ENCODE measurements at regions not wholly inside any gene's neighbourhood (a gene's known extent, or its start where the extent isn't known, plus 50 kb on each side); places are given as distances from the start of the nearest gene placed in this dataset.
A peak's percentile ranks its signal among the peaks of the same experiment; 100 is the strongest.
"Not testable (repeated sequence)": the region's sequence is repeated elsewhere in the genome, so short reads cannot be mapped to it uniquely, and the experiment has no call there.

DNA sequence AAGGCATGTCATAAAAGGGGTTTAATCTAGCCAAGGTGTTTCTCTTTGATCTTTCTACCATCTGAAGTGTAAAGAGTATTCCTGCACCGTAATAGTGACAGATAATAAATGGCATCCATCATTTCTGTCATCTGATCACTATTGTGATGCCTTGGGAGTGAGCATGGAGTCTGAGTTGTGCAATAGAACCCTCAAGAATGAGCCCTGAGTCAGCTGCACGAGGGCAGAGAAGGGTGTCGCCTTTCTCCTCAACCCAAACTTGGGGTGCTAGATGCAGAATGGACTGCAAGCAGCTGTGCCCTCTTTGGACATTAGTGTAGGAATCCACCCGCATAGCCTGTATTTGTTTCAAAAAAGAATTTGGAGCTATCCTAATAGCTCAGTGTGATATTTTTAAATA is 115.2 kb downstream of the ZNF37A start:
- no peak for DNase-seq

DNA sequence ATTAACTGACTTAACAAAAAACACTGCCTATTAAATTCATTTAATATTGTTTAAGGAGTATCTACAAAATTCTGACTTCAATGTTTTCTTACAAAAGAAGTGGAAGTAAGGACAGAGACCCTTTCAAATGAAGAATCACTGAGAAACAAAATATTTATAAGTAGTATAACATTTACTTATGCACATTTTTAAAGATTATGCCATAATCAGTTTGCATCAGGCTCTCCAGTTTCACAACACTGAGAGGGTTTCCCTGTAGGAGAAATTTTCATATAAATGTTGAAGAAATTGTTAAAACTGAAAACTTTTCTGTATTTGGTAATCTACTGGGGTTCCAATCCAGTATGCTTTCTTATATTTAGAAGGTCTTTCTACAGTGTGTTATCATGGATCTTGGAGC is 115.6 kb downstream of the ZNF37A start:
- DNase-seq = not testable (repeated sequence)

DNA sequence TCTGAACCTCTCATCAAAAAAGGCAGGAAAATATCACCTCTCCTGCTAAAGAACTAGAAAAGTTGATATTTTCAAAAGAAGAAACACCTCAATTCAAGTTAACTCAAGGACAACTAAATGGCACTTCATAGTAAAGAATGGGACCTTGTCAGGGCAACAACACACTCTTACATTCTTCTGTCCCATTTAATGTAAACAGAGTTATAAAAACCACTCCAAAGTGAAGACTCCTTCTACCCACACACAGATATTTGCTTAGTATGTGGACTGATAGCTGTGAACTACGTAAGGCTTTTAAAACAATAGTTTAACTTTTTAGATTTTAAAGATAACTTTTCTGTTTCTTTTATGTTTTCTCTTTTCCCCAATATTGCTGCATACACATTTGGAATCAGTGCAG is 118.3 kb downstream of the ZNF37A start:
- no peak for DNase-seq

DNA sequence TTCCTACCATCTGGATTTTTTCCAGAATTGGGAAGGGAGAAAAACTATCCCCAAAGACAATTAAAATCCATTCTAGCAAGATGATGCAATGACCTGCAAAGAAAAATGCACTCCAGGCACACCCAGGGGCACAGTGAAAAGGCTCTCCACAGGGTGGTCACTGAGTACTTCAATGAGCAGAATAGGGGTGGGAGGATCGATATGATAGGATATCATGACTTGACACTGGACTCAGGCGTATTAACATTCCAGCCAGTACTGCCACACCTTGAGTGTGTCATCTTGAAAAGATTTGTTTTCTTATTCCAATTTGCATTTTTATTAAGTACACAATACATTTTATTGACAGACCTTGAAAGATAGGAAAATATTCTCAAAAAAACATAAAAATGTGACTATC is 132.2 kb downstream of the ZNF37A start:
- no peak for DNase-seq

DNA sequence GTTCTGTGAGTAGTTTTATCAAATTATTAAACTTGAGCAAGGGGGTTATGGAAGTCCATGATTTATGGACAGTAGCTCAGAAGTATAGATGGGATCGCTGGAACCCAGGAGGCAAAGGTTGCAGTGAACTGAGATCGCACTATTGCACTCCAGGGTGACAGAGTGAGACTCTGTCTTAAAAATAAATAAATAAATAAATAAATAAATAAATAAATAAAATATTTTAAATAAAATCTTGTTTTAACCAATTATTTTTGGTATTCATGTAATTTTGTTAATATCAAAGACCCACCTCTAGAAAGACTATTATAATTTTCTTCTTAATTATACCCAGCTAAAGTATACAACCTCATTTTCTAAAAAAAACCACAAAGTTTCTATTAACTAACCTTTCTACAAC is 134.3 kb downstream of the ZNF37A start:
- no peak for DNase-seq

DNA sequence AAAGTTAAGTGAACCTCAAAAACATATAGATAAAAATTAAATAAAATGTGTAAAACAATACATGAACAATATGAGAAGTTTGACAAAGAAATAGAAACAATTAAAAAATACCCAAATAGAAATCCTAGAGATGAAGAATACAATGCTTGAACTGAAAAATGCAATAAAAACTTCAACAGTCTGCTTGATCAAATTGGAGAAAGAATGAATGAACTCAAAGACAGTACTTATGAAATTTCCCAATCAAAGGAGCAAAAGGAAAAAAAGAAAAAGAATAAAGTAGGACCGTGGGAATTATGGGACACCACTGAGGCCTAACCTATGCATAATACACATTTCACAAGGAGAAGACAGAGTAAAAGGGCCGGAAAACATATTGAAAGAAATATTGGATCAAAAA is 144.3 kb downstream of the ZNF37A start:
- not testable (repeated sequence) for DNase-seq

DNA sequence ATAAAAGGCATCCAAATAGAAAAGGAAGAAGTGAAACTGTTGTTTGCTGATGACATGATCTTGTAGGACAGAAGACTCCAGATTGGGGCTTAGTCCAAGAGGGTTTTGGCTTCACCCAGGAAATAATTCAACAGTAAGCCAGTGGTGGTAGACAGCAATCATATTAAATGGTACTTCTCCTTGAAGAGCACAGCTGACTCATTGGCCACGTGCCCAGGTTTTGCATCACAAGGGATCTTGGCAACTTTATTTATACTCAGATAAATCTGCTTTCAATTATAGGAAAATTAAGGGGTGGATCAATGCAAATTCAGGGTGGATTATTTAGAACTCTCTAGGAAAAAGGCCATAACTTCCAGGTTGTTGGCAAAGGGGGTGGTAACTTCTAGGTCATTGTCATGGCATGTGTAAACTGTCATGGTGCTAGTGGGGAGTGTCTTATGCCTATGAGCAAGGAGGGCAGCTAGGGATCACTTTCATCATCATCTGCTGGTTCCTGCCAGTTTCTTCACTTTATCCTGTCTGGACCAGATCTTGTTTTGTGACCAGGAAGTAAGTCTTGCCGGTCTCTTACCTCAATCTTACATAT is 148.0 kb downstream of the ZNF37A start:
- not testable (repeated sequence) for DNase-seq

DNA sequence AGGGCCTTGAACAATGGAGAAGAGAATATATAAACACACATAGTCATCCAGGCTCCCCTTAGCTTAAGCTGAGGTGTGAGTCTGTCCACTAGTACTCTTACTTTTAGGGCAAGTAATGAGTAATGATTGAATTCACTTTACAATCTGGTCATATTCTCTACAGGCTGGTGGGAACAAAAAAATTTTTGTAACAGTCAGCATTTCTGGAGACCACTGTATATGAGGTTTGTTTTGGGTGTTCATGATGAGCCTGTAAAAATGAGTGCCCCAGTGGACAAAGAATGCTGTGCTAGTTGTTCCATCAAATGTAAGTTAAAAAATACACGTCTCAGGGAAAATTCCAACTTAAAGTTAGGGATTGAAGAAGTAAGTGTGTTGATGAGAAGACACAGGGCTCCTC is 154.0 kb downstream of the ZNF37A start:
- not testable (repeated sequence) for DNase-seq

DNA sequence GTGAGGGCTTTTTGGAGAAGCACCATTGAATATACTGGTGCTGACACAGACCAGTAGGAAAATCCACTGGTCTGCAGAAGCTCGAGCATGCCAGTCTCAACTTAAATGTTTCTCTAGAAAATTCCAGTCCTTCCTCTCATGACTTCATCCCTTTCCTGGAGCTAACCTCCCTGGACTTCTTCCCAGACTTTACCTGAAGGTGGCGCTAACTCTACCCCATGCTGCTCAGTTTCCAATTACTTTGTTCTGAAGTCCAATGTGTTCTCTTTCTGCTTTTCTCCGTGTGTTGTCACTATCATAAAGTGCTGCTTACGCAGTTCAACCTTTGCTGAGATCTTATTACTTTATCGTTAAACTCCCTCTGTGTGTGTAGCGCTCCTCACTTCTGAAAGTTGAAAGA is 158.4 kb downstream of the ZNF37A start:
- DNase-seq = not testable (repeated sequence)

DNA sequence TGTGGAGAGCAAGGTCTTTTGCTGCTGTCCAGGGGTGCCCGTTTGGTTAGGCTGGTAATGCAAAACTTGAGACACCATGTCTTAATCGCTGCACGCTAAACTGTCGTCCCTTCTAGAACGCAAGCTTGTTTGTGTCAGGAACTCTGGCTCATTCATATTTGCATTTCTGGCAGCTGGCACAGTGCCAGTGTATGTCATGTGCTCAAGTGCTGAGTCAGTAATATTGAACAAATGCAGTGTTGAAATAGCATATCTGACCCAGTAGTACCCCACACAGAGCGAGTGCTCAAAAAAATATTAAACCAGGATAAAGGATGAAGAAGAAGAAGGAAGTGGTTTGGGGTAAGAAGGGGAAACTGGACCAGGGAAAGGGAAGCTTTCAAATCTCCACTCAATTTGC is 173.4 kb downstream of the ZNF37A start:
- DNase-seq = not testable (repeated sequence)

DNA sequence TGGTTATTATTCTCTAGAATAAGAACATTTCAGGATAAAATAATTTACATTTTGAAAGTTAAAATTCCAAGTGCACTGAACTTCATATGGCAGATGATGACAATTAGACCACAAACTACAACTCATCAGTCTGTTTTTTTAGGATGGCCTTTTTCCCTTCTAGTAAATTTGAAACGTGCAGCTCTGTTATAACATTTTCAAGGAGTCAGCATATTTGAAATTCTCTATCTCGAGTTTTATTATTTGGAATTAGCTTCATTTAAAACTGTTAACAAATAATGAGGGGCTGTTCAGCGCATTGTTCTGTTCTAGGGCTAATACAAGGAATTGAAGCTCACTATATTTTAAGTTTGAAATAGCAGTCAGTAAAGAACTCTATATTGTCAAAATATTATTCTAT is 176.9 kb downstream of the ZNF37A start:
- DNase-seq = not testable (repeated sequence)

DNA sequence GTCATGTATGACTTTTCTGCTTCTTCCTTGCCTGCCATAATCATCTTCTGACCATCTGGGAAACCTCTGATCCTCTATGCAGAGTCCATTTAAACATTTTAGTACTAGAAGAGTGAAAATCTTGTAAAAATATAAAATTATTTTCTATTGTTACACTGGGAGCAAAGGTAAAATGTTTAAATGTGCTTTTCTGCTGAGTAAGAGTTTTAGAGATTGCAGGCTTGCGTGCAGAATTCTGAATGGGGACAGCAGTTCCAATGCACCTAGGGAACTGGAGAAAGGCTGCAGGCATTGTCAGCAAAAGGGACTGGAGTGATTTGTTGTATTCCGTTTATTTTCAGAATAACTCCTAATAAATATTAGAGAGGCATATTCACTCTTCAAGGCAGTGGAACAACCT is 180.7 kb downstream of the ZNF37A start:
- not testable (repeated sequence) for DNase-seq

DNA sequence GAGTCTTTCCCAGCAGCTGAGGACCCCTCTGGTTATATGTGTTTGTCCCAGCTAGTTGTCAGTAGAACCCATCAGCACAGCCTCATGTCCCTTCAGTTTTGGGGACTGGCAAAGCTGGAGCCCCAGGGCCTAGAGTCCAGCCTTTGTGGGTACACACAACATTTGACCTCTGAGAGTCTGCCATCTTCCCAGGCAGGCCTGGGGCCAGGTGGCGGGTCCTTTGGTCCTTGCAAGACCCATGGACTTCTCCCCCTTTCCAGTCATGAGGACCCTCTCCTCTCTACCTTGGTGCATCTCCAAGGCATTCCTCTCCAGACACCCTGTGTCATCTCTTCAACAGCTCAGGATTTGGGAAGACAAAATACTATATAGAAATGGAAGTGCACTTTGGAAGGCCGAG is 198.4 kb downstream of the ZNF37A start:
- DNase-seq = not testable (repeated sequence)

DNA sequence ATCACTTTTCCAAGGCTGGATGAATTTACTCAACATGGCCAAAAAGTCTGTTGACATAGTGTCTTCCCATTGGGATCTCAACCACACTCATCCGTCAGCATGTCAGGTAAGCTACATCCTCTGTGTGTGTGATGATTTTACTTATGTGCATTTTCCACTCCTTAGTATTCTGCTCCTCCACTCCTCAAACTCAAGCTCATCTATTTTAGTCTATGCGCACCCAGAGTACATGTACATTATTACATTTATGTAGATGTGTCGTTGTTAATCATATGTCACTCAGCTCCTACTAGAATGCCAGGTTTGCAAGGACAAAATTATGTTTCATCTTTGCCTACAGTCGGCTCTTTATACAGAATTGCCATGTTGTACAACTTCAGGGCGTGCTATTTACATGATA is 216.0 kb downstream of the ZNF37A start:
- not testable (repeated sequence) for DNase-seq

DNA sequence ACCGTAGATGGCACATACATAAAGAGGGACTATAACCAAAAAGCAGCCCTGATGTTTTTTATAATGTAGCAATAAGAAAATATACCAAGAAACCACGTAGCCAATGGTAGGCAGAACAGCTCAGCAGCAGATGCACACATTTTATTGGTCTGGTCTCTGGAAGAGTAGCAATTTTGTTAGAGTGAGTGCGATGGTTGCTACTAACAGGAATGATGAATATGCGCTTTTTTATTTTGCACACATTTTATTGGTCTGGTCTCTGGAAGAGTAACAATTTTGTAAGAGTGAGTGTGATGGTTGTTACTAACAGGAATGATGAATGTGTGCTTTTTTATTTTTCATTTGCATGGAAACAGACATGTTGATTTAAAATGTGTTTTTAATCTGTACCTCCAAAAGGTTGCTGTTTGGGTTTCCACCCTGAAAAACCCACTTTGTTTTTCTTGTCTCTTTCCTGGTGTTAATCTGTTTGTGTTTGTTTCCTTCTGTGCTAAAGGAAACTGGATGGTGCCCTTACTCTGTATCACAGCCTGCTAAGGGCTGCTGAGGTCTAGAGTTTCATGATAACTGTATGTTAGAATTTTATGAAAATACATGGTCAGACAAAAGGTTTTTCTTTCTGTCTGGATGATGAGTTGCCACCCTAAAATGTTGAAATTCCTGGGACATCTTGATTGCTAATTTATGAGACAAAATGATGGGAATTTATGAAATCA is 221.1 kb downstream of the ZNF37A start:
- not testable (repeated sequence) for DNase-seq

DNA sequence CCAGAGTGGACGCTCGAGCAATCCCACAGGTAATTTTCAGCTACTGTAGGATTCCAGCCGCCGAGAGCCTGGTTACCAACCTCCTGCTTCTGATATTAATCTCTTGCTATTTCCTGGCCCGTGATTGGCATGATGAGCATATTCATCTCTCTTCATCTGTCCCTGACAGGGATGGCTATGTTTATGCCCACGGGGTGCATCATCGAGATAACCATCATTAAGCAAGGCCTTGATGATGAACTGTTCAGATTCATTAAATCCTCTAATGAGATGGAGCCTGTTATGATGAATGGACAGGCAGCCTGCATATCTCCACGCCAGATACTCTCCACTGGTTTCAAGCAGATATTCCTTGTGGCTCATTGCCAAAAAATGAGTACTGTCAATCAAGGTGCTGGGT is 227.3 kb downstream of the ZNF37A start:
- not testable (repeated sequence) for DNase-seq

DNA sequence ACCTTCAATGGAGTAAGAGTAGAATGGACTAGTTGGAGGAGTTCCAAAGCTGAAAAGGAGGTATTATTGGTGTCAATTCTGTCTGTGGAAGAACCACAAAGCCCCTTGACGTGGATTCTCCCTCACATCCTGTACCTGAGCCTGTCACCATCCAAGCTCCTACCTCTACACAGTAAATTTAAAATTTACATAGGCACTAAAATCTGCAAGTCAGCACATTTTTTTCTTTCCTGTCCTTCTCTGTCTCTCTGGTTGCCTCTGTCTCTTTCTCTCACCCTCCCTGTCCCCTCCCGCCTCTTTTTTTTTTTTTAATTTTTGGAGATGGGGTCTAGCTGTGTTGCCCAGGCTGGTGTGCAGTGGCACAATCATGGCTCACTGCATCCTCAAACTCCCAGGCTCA is 236.2 kb downstream of the ZNF37A start:
- not testable (repeated sequence) for DNase-seq

DNA sequence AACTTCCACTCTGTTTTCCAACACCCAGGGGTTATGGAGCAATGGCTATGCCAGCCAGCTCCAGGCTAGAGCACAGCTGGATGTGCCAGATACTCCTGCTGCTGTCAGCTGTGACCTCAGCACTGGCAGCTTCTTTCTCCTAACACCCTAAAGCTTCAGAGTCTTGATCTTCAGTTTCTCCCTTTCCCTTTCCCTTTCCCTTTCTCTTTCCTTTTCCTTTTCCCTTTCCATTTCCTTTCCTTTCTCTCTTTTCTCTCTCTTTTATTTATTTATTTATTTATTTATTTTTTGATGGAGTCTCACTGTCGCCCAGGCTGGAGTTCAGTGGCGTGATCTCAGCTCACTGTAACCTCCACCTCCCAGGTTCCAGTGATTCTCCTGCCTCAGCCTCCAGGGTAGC is 237.0 kb downstream of the ZNF37A start:
- not testable (repeated sequence) for DNase-seq

DNA sequence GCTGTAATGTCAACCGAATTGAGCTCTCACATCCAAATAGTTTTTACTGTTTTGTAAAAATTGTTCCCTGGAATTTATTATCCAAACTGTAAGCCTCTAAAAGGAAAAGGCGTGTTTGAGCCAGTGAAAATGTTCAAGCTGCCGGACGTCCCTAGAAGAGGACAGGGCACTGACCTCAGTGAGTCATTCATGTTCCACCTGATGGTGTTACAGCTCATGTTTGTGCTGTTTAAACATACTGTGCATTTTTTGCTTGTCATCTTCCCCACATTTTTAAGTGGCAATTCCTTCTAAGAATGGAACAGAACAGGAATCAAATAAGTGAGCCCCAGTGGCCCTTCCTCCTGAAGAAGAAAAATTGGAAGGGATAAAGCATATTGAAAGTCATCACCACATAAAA is 239.6 kb downstream of the ZNF37A start:
- DNase-seq = not testable (repeated sequence)

DNA sequence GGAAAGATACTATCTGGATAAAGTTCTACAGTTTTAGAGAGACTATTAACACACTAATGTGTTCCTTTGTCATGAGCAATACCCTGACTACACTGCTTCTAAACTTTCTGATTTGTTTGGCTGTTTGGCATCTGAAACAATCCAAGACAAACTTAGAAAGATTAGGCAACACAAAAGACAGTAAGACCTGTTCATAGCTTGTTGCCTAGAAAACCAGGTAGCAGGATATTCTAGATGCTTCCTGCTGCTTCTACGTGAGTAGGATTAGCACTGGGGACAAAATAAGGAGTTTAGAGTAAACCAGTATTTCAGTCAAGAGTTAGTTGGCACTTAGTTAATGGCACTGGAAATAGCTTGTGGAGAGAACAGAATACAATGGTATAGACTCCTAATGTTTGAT is 256.5 kb downstream of the ZNF37A start:
- DNase-seq = not testable (repeated sequence)

DNA sequence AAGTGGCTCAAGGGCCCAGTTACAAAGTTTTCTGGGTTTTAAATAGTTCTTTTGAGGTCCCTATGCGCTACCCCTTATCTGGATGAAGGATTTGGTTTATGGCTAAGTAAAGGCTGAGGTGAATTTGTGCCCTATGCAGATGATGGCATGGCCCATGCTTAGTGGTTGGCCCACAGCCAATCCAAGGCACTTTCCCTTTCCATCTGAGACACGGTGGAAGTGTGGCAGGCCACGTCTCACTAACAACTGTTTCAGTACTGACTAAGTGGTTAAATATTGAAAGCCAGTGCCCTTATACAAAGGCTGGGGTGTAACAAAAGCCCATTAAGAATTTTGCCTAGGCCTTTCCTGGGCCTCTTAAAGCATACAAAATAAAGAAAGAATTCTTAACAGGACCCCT is 260.3 kb downstream of the ZNF37A start:
- not testable (repeated sequence) for DNase-seq

DNA sequence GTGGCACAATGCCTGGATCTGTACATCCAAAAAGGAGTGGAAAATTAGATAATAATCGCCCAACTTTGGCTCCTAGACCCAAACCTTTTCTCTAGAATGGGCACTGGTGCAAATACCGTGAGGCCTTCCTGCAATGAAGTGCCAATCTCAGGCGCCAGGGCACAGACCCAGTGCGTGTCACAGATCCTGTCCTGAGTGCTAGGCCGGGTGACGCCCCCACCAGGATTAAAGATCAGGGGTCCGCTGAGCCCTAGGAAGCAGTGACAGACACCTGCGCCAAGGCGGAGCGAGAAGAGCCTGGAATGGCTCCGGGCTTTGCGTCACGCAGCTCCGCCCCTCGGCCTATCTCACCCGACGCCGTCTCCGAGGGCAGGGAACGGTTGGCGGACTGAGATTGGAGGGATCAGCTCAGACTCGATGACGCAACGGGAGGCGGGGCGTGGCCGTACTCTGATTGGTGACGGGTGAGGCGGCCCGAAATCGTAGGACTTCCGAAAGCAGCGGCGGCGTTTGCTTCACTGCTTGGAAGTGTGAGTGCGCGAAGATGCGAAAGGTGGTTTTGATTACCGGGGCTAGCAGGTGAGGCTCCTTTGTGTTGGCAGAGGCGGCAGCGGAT is 261.9 kb downstream of the ZNF37A start:
- peak; percentile 41 for DNase-seq

DNA sequence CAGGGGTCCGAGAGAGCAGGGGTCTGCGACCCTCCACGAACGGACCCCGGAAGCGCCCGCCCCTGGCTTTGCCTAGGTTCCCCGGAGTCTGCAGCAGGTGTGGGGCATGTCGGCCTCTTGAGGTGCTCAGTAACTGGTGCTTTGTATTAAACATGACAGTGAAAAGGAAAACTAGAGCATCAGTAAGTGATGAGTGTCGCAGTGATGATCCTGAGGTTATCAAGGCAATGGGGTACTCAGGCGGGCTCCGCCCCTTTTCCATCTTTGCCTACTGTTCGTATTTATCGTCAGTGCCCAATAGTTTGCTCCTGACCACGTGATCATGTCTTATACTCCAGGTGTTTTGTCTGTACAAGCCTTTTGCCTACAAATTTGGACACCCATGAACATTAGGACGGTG is 262.4 kb downstream of the ZNF37A start:
- DNase-seq = not testable (repeated sequence)

DNA sequence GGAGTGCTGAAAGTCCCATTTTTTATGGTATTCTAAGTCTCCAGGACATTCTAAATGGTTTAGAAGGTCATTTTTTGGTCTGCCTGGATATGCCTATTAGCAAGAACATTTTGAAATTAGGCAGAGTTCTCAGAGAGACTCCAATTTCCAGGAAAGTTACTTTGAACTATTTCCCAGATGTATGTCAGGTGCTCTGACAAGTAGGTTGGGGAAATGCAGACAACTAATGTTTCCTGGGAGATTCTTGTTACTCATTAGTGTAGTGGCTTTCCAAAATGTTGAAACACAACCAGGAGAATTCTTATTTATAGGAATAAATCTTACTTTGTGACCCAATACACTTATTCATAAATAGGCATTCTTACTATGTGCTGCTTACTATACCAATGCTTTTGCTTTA is 268.4 kb downstream of the ZNF37A start:
- not testable (repeated sequence) for DNase-seq

Data from HCEC 1CT (cell line).